ENCODE measurements at regions not wholly inside any gene's neighbourhood (a gene's known extent, or its start where the extent isn't known, plus 50 kb on each side); places are given as distances from the start of the nearest gene placed in this dataset.

GRCh38 chr14:104462651-104463630 is 116.6 kb upstream of the C14orf180 start:
- Histone ChIP-seq H3K4me3 (ENCODE audit: low read length) (no peak overlapping the region), H3K4me1 (ENCODE audit: control insufficient read depth, insufficient read depth, low read length) (no peaks in the 10 kb centered on the region), H3K9me3 (ENCODE audit: control insufficient read depth, low read length) (no peaks in the 10 kb centered on the region), H3K27me3 (replicated peaks; ENCODE audit: control insufficient read depth, insufficient read depth, low read length) (peaks cover 34% of the 10 kb centered on the region), H3K36me3 (ENCODE audit: control insufficient read depth, insufficient read depth, low read length, severe bottlenecking) (no peaks in the 10 kb centered on the region), H3K9ac (ENCODE audit: low read length) (no peak overlapping the region)
- no peak for DNase-seq (ENCODE audit: low read depth)

- H3K27me3 ChIP-seq (replicated peaks; ENCODE audit: control insufficient read depth, insufficient read depth, low read length), result peaks cover 38% of the 10 kb centered on the region
- no peak overlapping the region for H3K9ac ChIP-seq (ENCODE audit: low read length)
- H3K4me1 ChIP-seq (ENCODE audit: control insufficient read depth, insufficient read depth, low read length), result no peaks in the 10 kb centered on the region
- no peak for DNase-seq (ENCODE audit: low read depth)
- no peaks in the 10 kb centered on the region for H3K9me3 ChIP-seq (ENCODE audit: control insufficient read depth, low read length)
- H3K4me3 ChIP-seq (ENCODE audit: low read length), result no peak overlapping the region
- H3K36me3 ChIP-seq (ENCODE audit: control insufficient read depth, insufficient read depth, low read length, severe bottlenecking), result no peaks in the 10 kb centered on the region
These were observed 114.7 kb upstream of the C14orf180 start for GRCh38 chr14:104464907-104465306.

DNA sequence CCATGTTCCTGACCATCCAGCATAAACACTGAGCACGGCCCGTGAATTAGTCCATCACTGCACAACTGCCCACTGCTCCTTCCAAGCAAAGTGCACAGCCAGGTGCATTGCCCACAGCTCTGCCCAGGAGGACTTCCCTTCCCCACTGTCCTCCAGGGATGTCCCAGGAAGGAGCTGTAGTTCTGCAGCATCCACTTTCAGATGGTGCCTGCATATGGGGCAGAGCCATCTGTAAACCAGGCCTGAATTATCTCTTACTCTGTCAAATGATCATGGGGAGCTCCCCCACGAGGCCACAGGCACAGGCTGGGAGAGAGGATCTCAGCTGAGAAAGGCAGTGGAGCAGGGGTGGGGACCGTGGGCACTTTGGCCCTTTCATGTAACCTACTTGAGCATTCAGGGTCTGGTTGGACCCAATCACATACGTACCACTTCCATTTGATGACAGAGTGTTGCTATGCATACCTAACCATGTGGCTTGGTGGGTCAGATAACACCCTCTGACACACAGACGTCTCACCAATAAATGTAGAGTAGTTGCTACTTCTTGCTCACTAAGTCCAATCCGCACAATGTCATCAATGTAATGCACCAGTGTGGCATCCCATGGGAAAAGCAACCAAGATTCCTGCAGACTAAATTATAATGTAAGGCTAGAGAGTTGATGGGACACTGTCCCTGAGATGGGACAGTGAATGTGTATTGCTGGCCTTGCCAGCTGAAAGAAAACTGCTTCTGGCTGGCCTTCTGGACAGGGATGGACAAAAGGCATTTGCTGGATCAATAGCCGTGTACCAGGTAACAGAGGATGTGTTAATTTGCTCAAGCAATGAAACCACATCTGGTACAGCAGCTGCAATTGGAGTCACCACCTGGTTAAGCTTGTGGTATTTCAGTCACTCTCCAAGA is 113.8 kb upstream of the C14orf180 start:
- H3K4me1 ChIP-seq (ENCODE audit: control insufficient read depth, insufficient read depth, low read length), result no peaks in the 10 kb centered on the region
- H3K27me3 ChIP-seq (replicated peaks; ENCODE audit: control insufficient read depth, insufficient read depth, low read length), result peaks cover 31% of the 10 kb centered on the region
- H3K4me3 ChIP-seq (ENCODE audit: low read length), result no peak overlapping the region

GRCh38 chr14:104467236-104467635 is 112.3 kb upstream of the C14orf180 start:
- H3K4me3 ChIP-seq (ENCODE audit: low read length), result no peak overlapping the region
- no peaks in the 10 kb centered on the region for H3K9me3 ChIP-seq (ENCODE audit: control insufficient read depth, low read length)
- H3K27me3 ChIP-seq (replicated peaks; ENCODE audit: control insufficient read depth, insufficient read depth, low read length), result peaks cover 22% of the 10 kb centered on the region
- H3K9ac ChIP-seq (ENCODE audit: low read length), result no peak overlapping the region
- H3K4me1 ChIP-seq (ENCODE audit: control insufficient read depth, insufficient read depth, low read length), result no peaks in the 10 kb centered on the region
- no peak for DNase-seq (ENCODE audit: low read depth)
- H3K36me3 ChIP-seq (ENCODE audit: control insufficient read depth, insufficient read depth, low read length, severe bottlenecking), result no peaks in the 10 kb centered on the region

More for the DNA sequence above, 113.8 kb upstream of the C14orf180 start:
- Histone ChIP-seq H3K9ac (ENCODE audit: low read length) (no peak overlapping the region), H3K9me3 (ENCODE audit: control insufficient read depth, low read length) (no peaks in the 10 kb centered on the region), H3K36me3 (ENCODE audit: control insufficient read depth, insufficient read depth, low read length, severe bottlenecking) (no peaks in the 10 kb centered on the region)
- DNase-seq (ENCODE audit: low read depth), result no peak

DNA sequence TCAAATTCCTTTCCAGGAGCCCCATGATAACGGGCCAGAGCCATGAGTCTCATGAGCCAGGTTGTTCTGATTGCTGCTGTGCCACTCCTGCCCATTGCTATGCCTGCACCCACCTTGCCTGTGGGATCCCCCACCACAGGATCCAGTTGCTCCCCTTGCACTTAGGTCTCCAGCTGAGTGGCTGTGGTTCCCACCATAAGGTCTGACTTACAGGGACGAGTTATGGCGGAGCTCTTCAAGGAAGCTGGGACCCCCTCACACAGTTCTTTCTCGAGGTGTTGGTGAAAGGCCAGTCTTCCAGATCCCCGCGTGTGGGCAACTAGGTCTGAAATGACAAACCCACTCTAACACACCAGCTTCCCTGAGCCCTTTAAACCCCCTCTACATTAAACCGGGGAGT is 111.9 kb upstream of the C14orf180 start:
- H3K4me3 ChIP-seq (ENCODE audit: low read length), result no peak overlapping the region
- peaks cover 19% of the 10 kb centered on the region for H3K27me3 ChIP-seq (replicated peaks; ENCODE audit: control insufficient read depth, insufficient read depth, low read length)
- H3K36me3 ChIP-seq (ENCODE audit: control insufficient read depth, insufficient read depth, low read length, severe bottlenecking), result no peaks in the 10 kb centered on the region
- H3K9ac ChIP-seq (ENCODE audit: low read length), result no peak overlapping the region
- no peaks in the 10 kb centered on the region for H3K9me3 ChIP-seq (ENCODE audit: control insufficient read depth, low read length)
- no peaks in the 10 kb centered on the region for H3K4me1 ChIP-seq (ENCODE audit: control insufficient read depth, insufficient read depth, low read length)
- no peak for DNase-seq (ENCODE audit: low read depth)

DNA sequence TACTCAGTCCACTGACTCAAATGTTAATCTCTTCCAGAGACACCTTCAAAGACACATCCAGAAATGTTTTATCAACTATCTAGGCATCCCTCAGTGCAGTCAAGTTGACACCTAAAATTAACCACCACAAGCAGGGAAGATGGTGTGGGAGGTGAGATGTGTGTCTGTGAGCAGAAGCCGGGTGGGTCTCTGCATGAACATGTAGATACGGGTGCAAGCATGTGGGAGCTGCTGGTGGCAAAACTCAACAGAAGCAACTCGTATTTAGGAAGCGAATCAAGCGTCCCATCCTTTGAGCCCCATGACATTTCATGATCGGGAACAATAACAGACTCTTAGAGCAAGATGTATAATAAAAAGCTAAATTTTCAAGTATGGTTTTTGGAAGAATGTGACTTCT is 110.0 kb upstream of the C14orf180 start:
- Histone ChIP-seq H3K4me3 (ENCODE audit: low read length) (no peak overlapping the region), H3K4me1 (ENCODE audit: control insufficient read depth, insufficient read depth, low read length) (no peaks in the 10 kb centered on the region), H3K27me3 (replicated peaks; ENCODE audit: control insufficient read depth, insufficient read depth, low read length) (peaks cover 5% of the 10 kb centered on the region), H3K9ac (ENCODE audit: low read length) (no peak overlapping the region), H3K36me3 (ENCODE audit: control insufficient read depth, insufficient read depth, low read length, severe bottlenecking) (no peaks in the 10 kb centered on the region), H3K9me3 (ENCODE audit: control insufficient read depth, low read length) (no peaks in the 10 kb centered on the region)
- no peak for DNase-seq (ENCODE audit: low read depth)

DNA sequence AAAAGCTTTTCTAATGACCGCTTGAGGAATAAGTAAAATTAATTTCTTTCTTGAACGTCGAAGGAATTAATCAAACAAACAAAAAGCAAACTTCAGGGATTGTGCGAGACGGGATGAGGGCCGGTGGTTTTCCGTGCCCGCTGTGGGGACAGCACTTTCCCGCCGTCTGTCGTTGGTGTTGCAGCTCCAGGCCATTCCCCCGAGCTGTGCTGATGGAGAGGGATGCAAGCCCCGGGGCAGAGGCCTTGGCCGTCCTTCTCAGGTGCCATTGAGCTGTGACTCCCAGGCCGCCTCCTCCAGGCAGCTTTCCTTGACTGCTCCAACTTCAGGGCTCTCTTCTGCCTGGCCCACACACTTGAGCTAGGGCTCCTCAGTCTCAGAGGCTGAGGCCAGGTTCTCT is 109.0 kb upstream of the C14orf180 start:
- Histone ChIP-seq H3K27me3 (replicated peaks; ENCODE audit: control insufficient read depth, insufficient read depth, low read length) (peaks cover 5% of the 10 kb centered on the region), H3K4me3 (ENCODE audit: low read length) (no peak overlapping the region), H3K9ac (ENCODE audit: low read length) (no peak overlapping the region), H3K9me3 (ENCODE audit: control insufficient read depth, low read length) (no peaks in the 10 kb centered on the region), H3K4me1 (ENCODE audit: control insufficient read depth, insufficient read depth, low read length) (no peaks in the 10 kb centered on the region), H3K36me3 (ENCODE audit: control insufficient read depth, insufficient read depth, low read length, severe bottlenecking) (no peaks in the 10 kb centered on the region)
- no peak for DNase-seq (ENCODE audit: low read depth)

GRCh38 chr14:104471114-104471513 is 108.5 kb upstream of the C14orf180 start:
- H3K36me3 ChIP-seq (ENCODE audit: control insufficient read depth, insufficient read depth, low read length, severe bottlenecking), result no peaks in the 10 kb centered on the region
- H3K4me1 ChIP-seq (ENCODE audit: control insufficient read depth, insufficient read depth, low read length), result no peaks in the 10 kb centered on the region
- H3K27me3 ChIP-seq (replicated peaks; ENCODE audit: control insufficient read depth, insufficient read depth, low read length), result peaks cover 5% of the 10 kb centered on the region
- DNase-seq (ENCODE audit: low read depth), result no peak
- H3K4me3 ChIP-seq (ENCODE audit: low read length), result no peak overlapping the region
- H3K9ac ChIP-seq (ENCODE audit: low read length), result no peak overlapping the region
- H3K9me3 ChIP-seq (ENCODE audit: control insufficient read depth, low read length), result no peaks in the 10 kb centered on the region

- Histone ChIP-seq H3K9me3 (ENCODE audit: control insufficient read depth, low read length) (no peaks in the 10 kb centered on the region), H3K4me1 (ENCODE audit: control insufficient read depth, insufficient read depth, low read length) (no peaks in the 10 kb centered on the region), H3K36me3 (ENCODE audit: control insufficient read depth, insufficient read depth, low read length, severe bottlenecking) (no peaks in the 10 kb centered on the region), H3K27me3 (replicated peaks; ENCODE audit: control insufficient read depth, insufficient read depth, low read length) (peaks cover 5% of the 10 kb centered on the region), H3K4me3 (ENCODE audit: low read length) (no peak overlapping the region), H3K9ac (ENCODE audit: low read length) (no peak overlapping the region)
- DNase-seq (ENCODE audit: low read depth), result no peak
These were observed 107.5 kb upstream of the C14orf180 start for GRCh38 chr14:104472073-104472472.

- DNase-seq (ENCODE audit: low read depth), result no peak
- no peak overlapping the region for H3K4me3 ChIP-seq (ENCODE audit: low read length)
- peaks cover 8% of the 10 kb centered on the region for H3K27me3 ChIP-seq (replicated peaks; ENCODE audit: control insufficient read depth, insufficient read depth, low read length)
- H3K4me1 ChIP-seq (ENCODE audit: control insufficient read depth, insufficient read depth, low read length), result no peaks in the 10 kb centered on the region
- H3K9me3 ChIP-seq (ENCODE audit: control insufficient read depth, low read length), result no peaks in the 10 kb centered on the region
- no peaks in the 10 kb centered on the region for H3K36me3 ChIP-seq (ENCODE audit: control insufficient read depth, insufficient read depth, low read length, severe bottlenecking)
- no peak overlapping the region for H3K9ac ChIP-seq (ENCODE audit: low read length)
These were observed 106.9 kb upstream of the C14orf180 start for GRCh38 chr14:104472536-104473243.

DNA sequence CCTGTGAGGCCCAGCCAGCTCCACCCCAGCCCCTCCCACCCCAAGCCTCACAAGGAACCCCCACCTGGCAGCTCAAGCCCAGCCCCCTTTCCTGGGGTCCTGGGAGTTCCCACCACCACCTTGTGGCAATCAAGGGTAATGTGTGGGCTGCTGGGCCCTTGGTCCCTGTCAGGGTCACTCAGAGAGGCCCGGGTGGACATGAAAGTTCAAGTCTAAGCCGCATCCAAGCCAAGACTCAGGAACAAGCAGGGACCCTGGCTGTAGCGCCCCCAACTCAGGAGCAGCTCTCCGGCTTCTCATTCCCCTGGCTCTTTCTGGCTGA is 106.4 kb upstream of the C14orf180 start:
- Histone ChIP-seq H3K9me3 (ENCODE audit: control insufficient read depth, low read length) (no peaks in the 10 kb centered on the region), H3K36me3 (ENCODE audit: control insufficient read depth, insufficient read depth, low read length, severe bottlenecking) (no peaks in the 10 kb centered on the region), H3K4me1 (ENCODE audit: control insufficient read depth, insufficient read depth, low read length) (no peaks in the 10 kb centered on the region), H3K9ac (ENCODE audit: low read length) (no peak overlapping the region), H3K27me3 (replicated peaks; ENCODE audit: control insufficient read depth, insufficient read depth, low read length) (peaks cover 8% of the 10 kb centered on the region), H3K4me3 (ENCODE audit: low read length) (no peak overlapping the region)
- DNase-seq (ENCODE audit: low read depth), result no peak
